Neutrophil (primary cell): ENCODE measurements at regions not wholly inside any gene's neighbourhood (a gene's known extent, or its start where the extent isn't known, plus 50 kb on each side); places are given as distances from the start of the nearest gene placed in this dataset.

Experiments
- H3K27ac ChIP-seq: fragments of 200-600 bp; sonication (generic); 2 replicates; pipeline ENCODE4 v1.5.1; 2016; ENCODE audit warnings: mild to moderate bottlenecking, moderate library complexity
- H3K27me3 ChIP-seq: fragments of 200-600 bp; sonication (generic); 2 replicates; pipeline ENCODE4 v1.6.0; 2016; ENCODE audit warnings: mild to moderate bottlenecking
- H3K36me3 ChIP-seq: fragments of 200-600 bp; sonication (generic); 2 replicates; pipeline ENCODE4 v1.5.1; 2017
- H3K4me1 ChIP-seq, 2 experiments: fragments of 200-600 bp in 1 of 2; sonication (generic) in 1 of 2; 1 replicate in 1 of 2; 2 replicates in 1 of 2; pipeline versions ENCODE4 v1.5.1 to v1.6.1; 2013 to 2016; ENCODE audit warnings: low read depth in 1 of 2, low read length in 1 of 2, mild to moderate bottlenecking in 1 of 2, moderate library complexity in 1 of 2; ENCODE audit not compliant: control insufficient read depth in 1 of 2, insufficient read depth in 1 of 2
- H3K4me3 ChIP-seq, 2 experiments: fragments of 200-600 bp in 1 of 2; sonication (generic) in 1 of 2; 1 replicate in 1 of 2; 2 replicates in 1 of 2; pipeline ENCODE4 v1.5.1; 2013 to 2016; ENCODE audit warnings: low read depth in 1 of 2, low read length in 1 of 2, mild to moderate bottlenecking in 1 of 2, moderate library complexity in 1 of 2
- H3K9me3 ChIP-seq: fragments of 200-600 bp; sonication (generic); 2 replicates; pipeline ENCODE4 v1.5.1; 2016
- CTCF ChIP-seq: fragments of 200-600 bp; sonication (generic); IDR thresholded peaks from 2 replicates; pipeline ENCODE4 v1.5.1; 2016; ENCODE audit warnings: antibody characterized with exemption

GRCh38 chr10:31151301-31151700 lies 119.6 kb upstream of the ZNF438 start:
- H3K27ac ChIP-seq = no peak overlapping the region
- H3K4me3 ChIP-seq = no peak overlapping the region
- H3K27me3 ChIP-seq = no peaks in the 10 kb centered on the region
- no peak for TF ChIP-seq CTCF
- H3K9me3 ChIP-seq = no peaks in the 10 kb centered on the region
- peaks cover 4 to 5% of the 10 kb centered on the region in 2 experiments for H3K4me1 ChIP-seq
- H3K36me3 ChIP-seq = no peaks in the 10 kb centered on the region

GRCh38 chr10:31152421-31153135 lies 120.9 kb upstream of the ZNF438 start:
- H3K9me3 ChIP-seq = no peaks in the 10 kb centered on the region
- H3K27ac ChIP-seq = no peak overlapping the region
- H3K4me3 ChIP-seq = no peak overlapping the region
- H3K27me3 ChIP-seq = no peaks in the 10 kb centered on the region
- no peaks in the 10 kb centered on the region for H3K4me1 ChIP-seq
- no peaks in the 10 kb centered on the region for H3K36me3 ChIP-seq
- no peak for TF ChIP-seq CTCF

GRCh38 chr10:31153161-31153560 lies 121.5 kb upstream of the ZNF438 start:
- no peak for TF ChIP-seq CTCF
- Histone ChIP-seq H3K36me3 (no peaks in the 10 kb centered on the region), H3K27ac (no peak overlapping the region), H3K4me1 (no peaks in the 10 kb centered on the region), H3K27me3 (no peaks in the 10 kb centered on the region), H3K4me3 (no peak overlapping the region), H3K9me3 (no peaks in the 10 kb centered on the region)

- TF ChIP-seq CTCF = no peak
- Histone ChIP-seq H3K4me3 (no peak overlapping the region), H3K36me3 (no peaks in the 10 kb centered on the region), H3K9me3 (no peaks in the 10 kb centered on the region), H3K4me1 (no peaks in the 10 kb centered on the region), H3K27me3 (no peaks in the 10 kb centered on the region), H3K27ac (no peak overlapping the region)
Observed at GRCh38 chr10:31153692-31154091, 122.0 kb upstream of the ZNF438 start.

GRCh38 chr10:31154996-31155395 lies 123.3 kb upstream of the ZNF438 start:
- TF ChIP-seq CTCF = no peak
- Histone ChIP-seq H3K27me3 (no peaks in the 10 kb centered on the region), H3K4me3 (no peak overlapping the region), H3K9me3 (no peaks in the 10 kb centered on the region), H3K4me1 (no peaks in the 10 kb centered on the region), H3K27ac (no peak overlapping the region), H3K36me3 (no peaks in the 10 kb centered on the region)
